Right lobe of liver (tissue), 4 donors: ENCODE measurements at regions not wholly inside any gene's neighbourhood (a gene's known extent, or its start where the extent isn't known, plus 50 kb on each side); places are given as distances from the start of the nearest gene placed in this dataset.

Source experiments
- POLR2A ChIP-seq: fragments of 450-650 bp; IDR thresholded peaks from one replicate; pipeline ENCODE4 v1.6.1; 2017; ENCODE audit warnings: antibody characterized with exemption, mild to moderate bottlenecking
- TF ChIP-seq, protein P1 (sequence below), 4 donors: fragments of 200-600 bp in 3 of 4; fragments of 450-650 bp in 1 of 4; IDR thresholded peaks; one replicate each; pipeline versions ENCODE4 v1.5.1 to v1.8.0; 2016 to 2022; ENCODE audit warnings: antibody characterized with exemption in 4 of 4, mild to moderate bottlenecking in 2 of 4
- donor health status: DM: no; HTN: no; CAD: no.
- donor health status: DM: no; HTN: no; CAD: no.
- donor health status: DM: no; HTN: yes; CAD: no.

DNA sequence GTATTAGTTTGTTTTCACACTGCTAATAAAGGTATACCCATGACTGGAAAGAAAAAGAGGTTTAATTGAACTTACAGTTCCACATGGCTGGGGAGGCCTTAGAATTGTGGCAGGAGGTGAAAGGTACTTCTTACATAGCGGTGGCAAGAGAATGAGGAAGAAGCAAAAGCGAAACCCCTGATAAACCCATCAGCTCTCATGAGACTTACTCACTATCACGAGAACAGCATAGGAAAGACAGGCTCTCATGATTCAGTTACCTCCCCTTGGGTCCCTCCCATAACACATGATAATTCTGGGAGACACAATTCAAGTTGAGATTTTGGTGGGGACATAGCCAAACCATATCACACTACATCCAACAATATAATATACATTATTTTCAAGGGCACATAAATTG lies 145.7 kb upstream of the BARHL2 start:
- TF ChIP-seq, protein P1, sequence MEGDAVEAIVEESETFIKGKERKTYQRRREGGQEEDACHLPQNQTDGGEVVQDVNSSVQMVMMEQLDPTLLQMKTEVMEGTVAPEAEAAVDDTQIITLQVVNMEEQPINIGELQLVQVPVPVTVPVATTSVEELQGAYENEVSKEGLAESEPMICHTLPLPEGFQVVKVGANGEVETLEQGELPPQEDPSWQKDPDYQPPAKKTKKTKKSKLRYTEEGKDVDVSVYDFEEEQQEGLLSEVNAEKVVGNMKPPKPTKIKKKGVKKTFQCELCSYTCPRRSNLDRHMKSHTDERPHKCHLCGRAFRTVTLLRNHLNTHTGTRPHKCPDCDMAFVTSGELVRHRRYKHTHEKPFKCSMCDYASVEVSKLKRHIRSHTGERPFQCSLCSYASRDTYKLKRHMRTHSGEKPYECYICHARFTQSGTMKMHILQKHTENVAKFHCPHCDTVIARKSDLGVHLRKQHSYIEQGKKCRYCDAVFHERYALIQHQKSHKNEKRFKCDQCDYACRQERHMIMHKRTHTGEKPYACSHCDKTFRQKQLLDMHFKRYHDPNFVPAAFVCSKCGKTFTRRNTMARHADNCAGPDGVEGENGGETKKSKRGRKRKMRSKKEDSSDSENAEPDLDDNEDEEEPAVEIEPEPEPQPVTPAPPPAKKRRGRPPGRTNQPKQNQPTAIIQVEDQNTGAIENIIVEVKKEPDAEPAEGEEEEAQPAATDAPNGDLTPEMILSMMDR (IDR thresholded peaks at IDR 0.05), result no peak
- TF ChIP-seq POLR2A, result no peak
